HCT116 (cell line): ENCODE measurements at regions not wholly inside any gene's neighbourhood (a gene's known extent, or its start where the extent isn't known, plus 50 kb on each side); places are given as distances from the start of the nearest gene placed in this dataset.

ENCODE experiments used
- ATAC-seq: fragments of 200-7000 bp; cut with Tn5 transposase; 2 replicates; pipeline ENCODE4 v1.9.1; 2020; ENCODE audit warnings: mild to moderate bottlenecking, moderate library complexity
- BruUV-seq: library from RNA; stranded (reverse); fragments of 400-500 nt; replicated peaks from 2 replicates; lab custom pipeline; 2021; lab: Mats Ljungman, UMichigan
- CTCF ChIA-PET: fragments of 300-600 bp; sonication (Branson Sonifier 250); formaldehyde crosslinking; loops from one replicate; lab custom pipeline; 2021; ENCODE audit warnings: antibody characterized with exemption; lab: Charles Lee
- POLR2A ChIA-PET: fragments of 300-600, 350-600 bp; sonication (Branson Sonifier 250); formaldehyde crosslinking; loops from one replicate; lab custom pipeline; 2021; ENCODE audit warnings: antibody characterized with exemption; lab: Charles Lee
- RAD21 ChIA-PET, 2 experiments: fragments of 300-600 bp; sonication (Branson Sonifier 250); formaldehyde crosslinking; loops; one replicate each; lab custom pipeline; 2023; ENCODE audit warnings: low total read pairs in 2 of 2; ENCODE audit not compliant: uncharacterized antibody in 2 of 2, unreplicated experiment in 2 of 2, low non-redundant PET in 1 of 2; lab: Charles Lee
- DNase-seq: peaks from one replicate; pipeline ENCODE4 v3.0.0-alpha.2; 2010; ENCODE audit warnings: low read depth, low spot score
- H2AFZ ChIP-seq: fragments of 200-600 bp; shearing (Covaris generic), sonication (generic); 2 replicates; pipeline ENCODE4 v1.6.1; 2017; ENCODE audit warnings: low read depth, mixed run types, mixed read lengths, antibody characterized with exemption, low read length; ENCODE audit not compliant: poor library complexity, severe bottlenecking
- H3K27ac ChIP-seq: 2 replicates; pipeline ENCODE4 v1.5.1; 2012; ENCODE audit warnings: low read depth, low read length
- H3K27me3 ChIP-seq: fragments of 200-600 bp; sonication (generic); 2 replicates; pipeline ENCODE4 v1.6.1; 2016; ENCODE audit warnings: mixed run types, low read length, mixed read lengths; ENCODE audit not compliant: insufficient read depth
- H3K36me3 ChIP-seq, 2 experiments: fragments of 200-500 bp in 1 of 2; fragments of 200-600 bp in 1 of 2; sonication (Bioruptor generic) in 1 of 2; sonication (generic) in 1 of 2; 2 replicates each; pipeline versions ENCODE4 v1.5.1 to v1.6.1; 2014 to 2016; ENCODE audit warnings: low read length in 2 of 2, inconsistent platforms in 1 of 2, mixed read lengths in 1 of 2, mixed run types in 1 of 2; ENCODE audit not compliant: insufficient read depth in 2 of 2, control insufficient read depth in 1 of 2
- H3K4me1 ChIP-seq, 2 experiments: fragments of 200-600 bp in 1 of 2; sonication (generic) in 1 of 2; 2 replicates each; pipeline versions ENCODE4 v1.5.1 to v1.6.1; 2012 to 2017; ENCODE audit warnings: low read length in 2 of 2, inconsistent platforms in 1 of 2, mild to moderate bottlenecking in 1 of 2, mixed read lengths in 1 of 2, mixed run types in 1 of 2, moderate library complexity in 1 of 2; ENCODE audit not compliant: insufficient read depth in 2 of 2, control insufficient read depth in 1 of 2
- H3K4me2 ChIP-seq: fragments of 200-600 bp; sonication (generic); 2 replicates; pipeline ENCODE4 v1.6.1; 2017; ENCODE audit warnings: mixed run types, low read length, mixed read lengths
- H3K4me3 ChIP-seq, 2 experiments: fragments of 200-600 bp in 1 of 2; sonication (generic) in 1 of 2; replicated peaks in 1 of 2; 2 replicates each; pipeline ENCODE4 v1.5.1; 2011 to 2016; ENCODE audit warnings: low read length in 2 of 2, control low read depth in 1 of 2, low read depth in 1 of 2, mild to moderate bottlenecking in 1 of 2, mixed read lengths in 1 of 2, mixed run types in 1 of 2
- H3K79me2 ChIP-seq: fragments of 200-600 bp; sonication (generic); 2 replicates; pipeline ENCODE4 v1.6.1; 2017; ENCODE audit warnings: mild to moderate bottlenecking, mixed run types, low read length, moderate library complexity, mixed read lengths; ENCODE audit not compliant: insufficient read depth
- H3K9ac ChIP-seq: fragments of 200-600 bp; sonication (generic); 2 replicates; pipeline ENCODE4 v1.6.1; 2016; ENCODE audit warnings: low read length, mixed read lengths
- H3K9me2 ChIP-seq: fragments of 200-600 bp; sonication (generic), shearing (Covaris generic); 2 replicates; pipeline ENCODE4 v1.6.1; 2017; ENCODE audit warnings: mixed run types, mild to moderate bottlenecking, moderate library complexity; ENCODE audit not compliant: insufficient read depth
- H3K9me3 ChIP-seq, 2 experiments: fragments of 200-500 bp in 1 of 2; fragments of 200-600 bp in 1 of 2; sonication (Bioruptor generic) in 1 of 2; sonication (generic) in 1 of 2; 2 replicates each; pipeline ENCODE4 v1.6.1; 2014 to 2017; ENCODE audit warnings: low read length in 2 of 2, mixed read lengths in 2 of 2, inconsistent platforms in 1 of 2, low read depth in 1 of 2, mild to moderate bottlenecking in 1 of 2, mixed run types in 1 of 2, moderate library complexity in 1 of 2; ENCODE audit not compliant: control insufficient read depth in 1 of 2, insufficient read depth in 1 of 2
- H4K20me1 ChIP-seq: fragments of 200-600 bp; sonication (generic), shearing (Covaris generic); 2 replicates; pipeline ENCODE4 v1.6.1; 2017; ENCODE audit warnings: mixed run types, mild to moderate bottlenecking, moderate library complexity; ENCODE audit not compliant: insufficient read depth
- EGR1 ChIP-seq: IDR thresholded peaks from 2 replicates; pipeline ENCODE4 v1.6.1; 2012; ENCODE audit warnings: low read depth
- JUND ChIP-seq: IDR thresholded peaks from 2 replicates; pipeline ENCODE4 v1.6.1; 2012
- MAX ChIP-seq: IDR thresholded peaks from 2 replicates; pipeline ENCODE4 v1.6.1; 2012
- POLR2AphosphoS5 ChIP-seq: IDR thresholded peaks from 2 replicates; pipeline ENCODE4 v1.6.1; 2011; ENCODE audit warnings: mild to moderate bottlenecking, low read depth, low read length, moderate library complexity
- TCF7L2 ChIP-seq: IDR thresholded peaks from 2 replicates; pipeline ENCODE4 v1.7.0; 2011; ENCODE audit warnings: borderline replicate concordance, inconsistent platforms; ENCODE audit not compliant: insufficient read depth, insufficient read length; ENCODE audit errors: extremely low read depth
- ZFX ChIP-seq: fragments of 450-650 bp; IDR thresholded peaks from 2 replicates; pipeline ENCODE4 v1.6.1; 2017
- ZNF274 ChIP-seq: fragments of 200-500 bp; sonication (Bioruptor generic); IDR thresholded peaks from 2 replicates; pipeline ENCODE4 v1.6.1; 2014; ENCODE audit warnings: mild to moderate bottlenecking, low read depth, low read length, inconsistent platforms
- intact Hi-C: fragments of 100-400 bp; cut with micrococcal nuclease; formaldehyde crosslinking; loops from 2 replicates; pipeline ENCODE4 v1.10.0; 2022
- TF ChIP-seq, protein P1 (sequence below): IDR thresholded peaks from 2 replicates; pipeline ENCODE4 v1.6.1; 2012; ENCODE audit warnings: low read depth

GRCh38 chr17:11002417-11002816, 164.5 kb upstream of the PIRT start:
- Histone ChIP-seq H3K79me2 (no peaks in the 10 kb centered on the region), H3K9me2 (no peaks in the 10 kb centered on the region), H4K20me1 (no peaks in the 10 kb centered on the region), H3K27ac (no peak overlapping the region), H3K27me3 (no peaks in the 10 kb centered on the region), H3K9ac (no peak overlapping the region), H3K4me1 (no peaks in the 10 kb centered on the region), H2AFZ (no peak overlapping the region), H3K9me3 (peaks cover 0 to 17% of the 10 kb centered on the region in 2 experiments; a peak in 2 of 4 replicates), H3K4me2 (no peak overlapping the region), H3K36me3 (no peaks in the 10 kb centered on the region), H3K4me3 (no peak overlapping the region)
- ChIA-PET POLR2A (no interaction called here), CTCF (no interaction called here), RAD21 (no interaction called here)
- no TSS peak for BruUV-seq
- intact Hi-C loops: no loop called here
- ATAC-seq (no peak), DNase-seq (no peak)
- TF ChIP-seq ZFX (no peak), POLR2AphosphoS5 (no peak), EGR1 (no peak), JUND (no peak), MAX (no peak), TCF7L2 (no peak), ZNF274 (no peak)
- TF ChIP-seq, protein P1, sequence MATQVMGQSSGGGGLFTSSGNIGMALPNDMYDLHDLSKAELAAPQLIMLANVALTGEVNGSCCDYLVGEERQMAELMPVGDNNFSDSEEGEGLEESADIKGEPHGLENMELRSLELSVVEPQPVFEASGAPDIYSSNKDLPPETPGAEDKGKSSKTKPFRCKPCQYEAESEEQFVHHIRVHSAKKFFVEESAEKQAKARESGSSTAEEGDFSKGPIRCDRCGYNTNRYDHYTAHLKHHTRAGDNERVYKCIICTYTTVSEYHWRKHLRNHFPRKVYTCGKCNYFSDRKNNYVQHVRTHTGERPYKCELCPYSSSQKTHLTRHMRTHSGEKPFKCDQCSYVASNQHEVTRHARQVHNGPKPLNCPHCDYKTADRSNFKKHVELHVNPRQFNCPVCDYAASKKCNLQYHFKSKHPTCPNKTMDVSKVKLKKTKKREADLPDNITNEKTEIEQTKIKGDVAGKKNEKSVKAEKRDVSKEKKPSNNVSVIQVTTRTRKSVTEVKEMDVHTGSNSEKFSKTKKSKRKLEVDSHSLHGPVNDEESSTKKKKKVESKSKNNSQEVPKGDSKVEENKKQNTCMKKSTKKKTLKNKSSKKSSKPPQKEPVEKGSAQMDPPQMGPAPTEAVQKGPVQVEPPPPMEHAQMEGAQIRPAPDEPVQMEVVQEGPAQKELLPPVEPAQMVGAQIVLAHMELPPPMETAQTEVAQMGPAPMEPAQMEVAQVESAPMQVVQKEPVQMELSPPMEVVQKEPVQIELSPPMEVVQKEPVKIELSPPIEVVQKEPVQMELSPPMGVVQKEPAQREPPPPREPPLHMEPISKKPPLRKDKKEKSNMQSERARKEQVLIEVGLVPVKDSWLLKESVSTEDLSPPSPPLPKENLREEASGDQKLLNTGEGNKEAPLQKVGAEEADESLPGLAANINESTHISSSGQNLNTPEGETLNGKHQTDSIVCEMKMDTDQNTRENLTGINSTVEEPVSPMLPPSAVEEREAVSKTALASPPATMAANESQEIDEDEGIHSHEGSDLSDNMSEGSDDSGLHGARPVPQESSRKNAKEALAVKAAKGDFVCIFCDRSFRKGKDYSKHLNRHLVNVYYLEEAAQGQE: no peak
